ENCODE measurements at regions not wholly inside any gene's neighbourhood (a gene's known extent, or its start where the extent isn't known, plus 50 kb on each side); places are given as distances from the start of the nearest gene placed in this dataset.

DNA sequence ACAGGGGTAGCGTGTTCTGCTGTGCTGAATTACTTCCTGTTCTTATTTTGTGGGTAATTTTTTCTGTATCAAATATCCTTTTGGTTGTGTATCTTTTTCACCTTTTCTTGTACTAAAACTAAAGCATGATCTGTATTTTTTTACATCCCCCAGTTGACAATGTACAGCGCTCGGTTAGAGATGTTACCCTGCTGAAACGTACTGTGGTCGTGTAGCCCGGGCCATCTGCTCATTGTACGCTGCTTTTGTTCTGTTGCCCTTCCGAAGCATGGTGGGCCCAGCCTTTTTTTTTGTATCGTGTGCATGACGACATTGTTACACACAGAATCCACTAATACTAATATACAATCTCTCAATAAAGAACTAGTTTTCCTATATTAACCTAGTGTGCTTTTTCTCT, 233.1 kb downstream of the HAUS1 start:
- no peaks in the 10 kb centered on the region for H3K9me3 ChIP-seq
- DNase-seq: peak; percentile 6
- peak overlapping the region in 2 of 8 donors; percentile 14 to 76 for H3K4me3 ChIP-seq
- intact Hi-C loops (cut with DNase I; ENCODE audit: low total_unique reads): no loop called here
- peak overlapping the region in 7 of 8 donors; percentile 1 to 82 (median 75) for H3K27ac ChIP-seq
- H3K4me1 ChIP-seq: peaks cover 10 to 93% (median 58%) of the 10 kb centered on the region in 6 donors
- no peaks in the 10 kb centered on the region for H3K36me3 ChIP-seq
- peaks cover 0 to 65% (median 16%) of the 10 kb centered on the region in 7 donors for H3K27me3 ChIP-seq (replicated peaks in 1 of 7)
- WGBS, 5 donors: 56 to 71% (median 64%) methylated on average over 10 of the region's 10 CpGs
- TF ChIP-seq POLR2AphosphoS5 (IDR thresholded peaks at IDR 0.05) (no peak), POLR2A (IDR thresholded peaks at IDR 0.05) (no peak)
- TF ChIP-seq, protein P1, sequence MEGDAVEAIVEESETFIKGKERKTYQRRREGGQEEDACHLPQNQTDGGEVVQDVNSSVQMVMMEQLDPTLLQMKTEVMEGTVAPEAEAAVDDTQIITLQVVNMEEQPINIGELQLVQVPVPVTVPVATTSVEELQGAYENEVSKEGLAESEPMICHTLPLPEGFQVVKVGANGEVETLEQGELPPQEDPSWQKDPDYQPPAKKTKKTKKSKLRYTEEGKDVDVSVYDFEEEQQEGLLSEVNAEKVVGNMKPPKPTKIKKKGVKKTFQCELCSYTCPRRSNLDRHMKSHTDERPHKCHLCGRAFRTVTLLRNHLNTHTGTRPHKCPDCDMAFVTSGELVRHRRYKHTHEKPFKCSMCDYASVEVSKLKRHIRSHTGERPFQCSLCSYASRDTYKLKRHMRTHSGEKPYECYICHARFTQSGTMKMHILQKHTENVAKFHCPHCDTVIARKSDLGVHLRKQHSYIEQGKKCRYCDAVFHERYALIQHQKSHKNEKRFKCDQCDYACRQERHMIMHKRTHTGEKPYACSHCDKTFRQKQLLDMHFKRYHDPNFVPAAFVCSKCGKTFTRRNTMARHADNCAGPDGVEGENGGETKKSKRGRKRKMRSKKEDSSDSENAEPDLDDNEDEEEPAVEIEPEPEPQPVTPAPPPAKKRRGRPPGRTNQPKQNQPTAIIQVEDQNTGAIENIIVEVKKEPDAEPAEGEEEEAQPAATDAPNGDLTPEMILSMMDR (IDR thresholded peaks at IDR 0.05 in 8 of 11, conservative IDR thresholded peaks at IDR 0.05 in 3 of 11): no peak

DNA sequence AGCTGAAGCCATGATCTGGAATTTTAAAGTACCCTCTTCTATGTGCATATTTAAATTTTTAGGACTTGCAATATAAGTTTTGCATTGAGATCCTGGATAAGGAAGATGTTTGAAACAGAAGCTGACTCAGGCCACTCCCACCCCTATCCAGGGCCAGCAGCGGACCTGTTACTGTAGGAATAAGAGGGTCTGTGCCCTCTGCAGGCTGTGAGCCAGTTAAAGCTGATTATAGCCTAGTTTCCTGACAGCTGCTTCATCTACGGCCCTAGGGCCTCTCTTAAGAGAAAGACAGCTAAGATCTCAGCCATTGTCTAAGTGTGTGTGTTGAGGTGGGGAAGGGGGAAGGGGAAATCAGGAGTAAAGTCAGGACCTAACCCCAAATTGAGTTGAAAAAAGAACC, 234.0 kb downstream of the HAUS1 start:
- Histone ChIP-seq H3K36me3 (no peaks in the 10 kb centered on the region), H3K27me3 (replicated peaks in 1 of 7) (peaks cover 0 to 55% (median 14%) of the 10 kb centered on the region in 7 donors), H3K27ac (peak overlapping the region in 5 of 8 donors; percentile 20 to 82 (median 79)), H3K4me3 (no peak overlapping the region), H3K9me3 (no peaks in the 10 kb centered on the region), H3K4me1 (peaks cover 11 to 96% (median 64%) of the 10 kb centered on the region in 6 donors)
- intact Hi-C loops (cut with DNase I; ENCODE audit: low total_unique reads): no loop called here
- peak; percentile 35 for DNase-seq
- no peak for TF ChIP-seq POLR2A (IDR thresholded peaks at IDR 0.05)
- TF ChIP-seq, protein P1 (IDR thresholded peaks at IDR 0.05 in 8 of 11, conservative IDR thresholded peaks at IDR 0.05 in 3 of 11): no peak
- TF ChIP-seq POLR2AphosphoS5 (IDR thresholded peaks at IDR 0.05): no peak
- WGBS, 5 donors: 43 to 58% (median 51%) methylated on average over 2 of the region's 2 CpGs

DNA sequence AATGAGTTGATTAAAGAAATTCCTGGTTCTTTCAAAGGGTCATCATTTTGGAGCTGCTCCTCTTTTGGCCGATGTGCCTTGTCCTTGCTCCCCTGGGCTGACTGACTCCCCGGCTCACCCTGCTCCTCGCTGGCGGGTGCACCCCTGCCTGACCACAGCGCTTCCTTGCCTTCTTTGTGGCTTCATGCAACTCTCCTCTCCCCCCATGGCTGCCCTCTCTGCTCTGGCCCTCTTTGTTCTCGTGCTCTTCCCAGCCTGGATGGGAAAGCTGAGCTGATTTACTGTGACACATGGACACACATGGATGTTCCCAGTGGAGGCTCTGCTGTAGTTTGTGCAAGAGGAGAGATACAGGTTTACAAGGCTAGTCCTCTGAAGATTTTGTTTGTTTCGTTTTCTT, 234.6 kb downstream of the HAUS1 start:
- Histone ChIP-seq H3K36me3 (no peaks in the 10 kb centered on the region), H3K9me3 (no peaks in the 10 kb centered on the region), H3K27ac (peak overlapping the region in 6 of 8 donors; percentile 6 to 82 (median 77)), H3K4me3 (no peak overlapping the region), H3K4me1 (peaks cover 12 to 96% (median 63%) of the 10 kb centered on the region in 6 donors), H3K27me3 (replicated peaks in 1 of 7) (peaks cover 0 to 50% (median 9%) of the 10 kb centered on the region in 7 donors)
- intact Hi-C loops (cut with DNase I; ENCODE audit: low total_unique reads): no loop called here
- TF ChIP-seq POLR2A (IDR thresholded peaks at IDR 0.05) (no peak), POLR2AphosphoS5 (IDR thresholded peaks at IDR 0.05) (no peak)
- TF ChIP-seq, protein P1 (IDR thresholded peaks at IDR 0.05 in 8 of 11, conservative IDR thresholded peaks at IDR 0.05 in 3 of 11): no peak
- peak; percentile 69 for DNase-seq
- WGBS, 5 donors: 30 to 39% (median 31%) methylated on average over 7 of the region's 7 CpGs

DNA sequence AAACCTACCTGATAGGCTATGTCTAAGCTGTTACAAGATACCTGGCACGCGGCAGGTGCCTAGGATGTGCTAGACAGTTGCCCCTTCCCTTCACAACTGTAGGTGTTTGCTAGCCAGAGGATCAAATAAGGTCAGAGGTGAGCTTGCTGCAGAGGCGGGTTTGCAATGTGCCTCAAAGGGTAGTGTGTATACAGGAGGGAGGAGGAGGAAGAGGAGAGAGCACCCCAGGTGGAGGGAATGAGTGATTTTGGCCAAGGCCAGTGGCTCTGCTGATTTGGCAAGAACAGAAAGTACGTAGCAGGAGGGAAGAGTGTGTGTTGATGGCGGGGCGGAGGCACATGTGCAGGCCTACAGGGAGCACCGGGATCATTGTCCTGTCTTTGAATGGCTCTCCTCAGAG, 236.5 kb downstream of the HAUS1 start:
- H3K4me1 ChIP-seq: peaks cover 25 to 98% (median 62%) of the 10 kb centered on the region in 6 donors
- TF ChIP-seq POLR2A (IDR thresholded peaks at IDR 0.05) (no peak), POLR2AphosphoS5 (IDR thresholded peaks at IDR 0.05) (no peak)
- TF ChIP-seq, protein P1 (IDR thresholded peaks at IDR 0.05 in 8 of 11, conservative IDR thresholded peaks at IDR 0.05 in 3 of 11): no peak
- no peaks in the 10 kb centered on the region for H3K9me3 ChIP-seq
- intact Hi-C loops (cut with DNase I; ENCODE audit: low total_unique reads): no loop called here
- 79 to 90% (median 86%) methylated on average over 7 of the region's 7 CpGs for WGBS, 5 donors
- H3K27ac ChIP-seq: peak overlapping the region in 4 of 8 donors; percentile 7 to 81 (median 47)
- no peaks in the 10 kb centered on the region for H3K36me3 ChIP-seq
- H3K27me3 ChIP-seq (replicated peaks in 1 of 7): peaks cover 0 to 30% (median 4%) of the 10 kb centered on the region in 7 donors
- H3K4me3 ChIP-seq: no peak overlapping the region
- peak; percentile 45 for DNase-seq

All from spleen (tissue), 11 donors.